WI38 (cell line): ENCODE measurements at regions not wholly inside any gene's neighbourhood (a gene's known extent, or its start where the extent isn't known, plus 50 kb on each side); places are given as distances from the start of the nearest gene placed in this dataset.
A peak's percentile ranks its signal among the peaks of the same experiment; 100 is the strongest.

Experiments used
- H3K4me3 ChIP-seq: 2 replicates; pipeline ENCODE4 v1.5.1; 2011; ENCODE audit warnings: low read depth, mild to moderate bottlenecking, control low read depth, low read length
- TF ChIP-seq, protein P1 (sequence below): IDR thresholded peaks from 2 replicates; pipeline ENCODE4 v1.5.1; 2012; ENCODE audit warnings: low read depth, mild to moderate bottlenecking, control low read depth, low read length

GRCh38 chr12:112559784-112560183 lies 141.0 kb downstream of the PTPN11 start:
- TF ChIP-seq, protein P1, sequence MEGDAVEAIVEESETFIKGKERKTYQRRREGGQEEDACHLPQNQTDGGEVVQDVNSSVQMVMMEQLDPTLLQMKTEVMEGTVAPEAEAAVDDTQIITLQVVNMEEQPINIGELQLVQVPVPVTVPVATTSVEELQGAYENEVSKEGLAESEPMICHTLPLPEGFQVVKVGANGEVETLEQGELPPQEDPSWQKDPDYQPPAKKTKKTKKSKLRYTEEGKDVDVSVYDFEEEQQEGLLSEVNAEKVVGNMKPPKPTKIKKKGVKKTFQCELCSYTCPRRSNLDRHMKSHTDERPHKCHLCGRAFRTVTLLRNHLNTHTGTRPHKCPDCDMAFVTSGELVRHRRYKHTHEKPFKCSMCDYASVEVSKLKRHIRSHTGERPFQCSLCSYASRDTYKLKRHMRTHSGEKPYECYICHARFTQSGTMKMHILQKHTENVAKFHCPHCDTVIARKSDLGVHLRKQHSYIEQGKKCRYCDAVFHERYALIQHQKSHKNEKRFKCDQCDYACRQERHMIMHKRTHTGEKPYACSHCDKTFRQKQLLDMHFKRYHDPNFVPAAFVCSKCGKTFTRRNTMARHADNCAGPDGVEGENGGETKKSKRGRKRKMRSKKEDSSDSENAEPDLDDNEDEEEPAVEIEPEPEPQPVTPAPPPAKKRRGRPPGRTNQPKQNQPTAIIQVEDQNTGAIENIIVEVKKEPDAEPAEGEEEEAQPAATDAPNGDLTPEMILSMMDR: no peak
- peak overlapping the region; percentile 38 for H3K4me3 ChIP-seq

DNA sequence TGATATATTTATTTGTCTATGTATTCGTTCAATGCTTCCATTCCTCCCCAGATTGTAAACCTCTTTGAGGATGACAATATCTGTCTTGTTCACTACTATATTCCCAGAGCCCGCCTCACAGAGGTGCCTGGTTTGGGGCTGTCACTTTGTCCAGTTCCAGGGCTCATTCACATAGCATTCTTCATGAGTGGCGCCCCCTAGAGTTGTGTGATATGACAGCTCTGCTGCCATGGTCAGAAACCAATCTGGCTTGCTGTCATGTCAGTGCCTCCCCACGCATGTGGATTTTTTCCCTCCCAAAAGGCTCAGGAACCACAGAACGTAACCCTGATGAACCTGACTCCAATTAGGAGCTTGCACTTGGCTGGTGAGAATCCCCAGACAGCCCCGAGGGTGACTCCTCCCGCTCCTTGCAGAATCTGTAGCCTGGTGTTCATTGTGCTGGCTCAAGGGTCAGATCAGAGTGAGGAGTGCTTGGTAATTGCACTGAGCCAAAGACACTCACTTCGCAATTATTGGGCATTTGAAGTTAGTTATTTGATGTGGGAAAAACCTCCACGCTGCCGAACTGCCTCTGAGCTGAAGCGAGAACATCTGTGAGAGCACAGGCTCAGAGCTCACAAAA lies 145.5 kb downstream of the PTPN11 start:
- H3K4me3 ChIP-seq: no peak overlapping the region
- TF ChIP-seq, protein P1: no peak

DNA sequence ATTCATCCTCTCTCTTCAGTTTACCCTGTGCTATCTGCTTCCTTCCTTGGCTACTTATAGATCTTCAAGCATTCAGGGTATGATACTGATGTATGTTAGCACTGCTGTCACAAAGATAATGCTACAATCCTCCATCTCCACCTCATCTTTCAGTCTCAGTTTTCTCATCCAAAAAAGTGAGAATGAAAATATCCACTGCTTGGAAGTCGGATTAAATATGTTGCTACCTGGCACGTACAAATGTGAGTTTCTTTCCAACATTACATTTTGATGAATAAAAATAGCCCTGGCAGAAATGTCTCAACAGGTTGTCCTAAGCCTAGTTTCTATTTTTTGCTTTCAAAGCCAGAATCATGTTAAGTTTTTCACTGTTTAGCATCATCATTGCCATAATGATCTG lies 149.9 kb downstream of the PTPN11 start:
- H3K4me3 ChIP-seq: no peak overlapping the region
- TF ChIP-seq, protein P1: no peak

GRCh38 chr12:112570096-112570495 lies 151.3 kb downstream of the PTPN11 start:
- TF ChIP-seq, protein P1: no peak
- H3K4me3 ChIP-seq: no peak overlapping the region

DNA sequence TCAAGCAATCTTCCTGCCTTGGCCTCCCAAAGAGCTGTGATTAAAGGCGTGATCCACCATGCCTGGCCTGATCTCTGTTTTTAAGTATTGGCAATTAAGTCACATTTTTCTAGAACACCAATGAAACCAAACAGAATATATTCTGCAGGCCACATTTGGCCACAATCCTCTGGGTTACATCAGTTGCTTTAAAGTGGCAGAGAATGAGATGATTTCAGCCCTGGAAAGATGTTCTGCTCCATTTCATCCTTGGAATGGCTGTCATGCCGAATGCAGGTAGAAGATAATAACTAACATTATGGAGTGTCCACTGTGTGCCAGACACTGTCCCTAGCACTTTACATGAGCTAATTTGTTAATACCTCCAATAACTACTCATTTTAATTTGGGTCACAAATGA lies 154.4 kb downstream of the PTPN11 start:
- H3K4me3 ChIP-seq: no peak overlapping the region
- TF ChIP-seq, protein P1: no peak

DNA sequence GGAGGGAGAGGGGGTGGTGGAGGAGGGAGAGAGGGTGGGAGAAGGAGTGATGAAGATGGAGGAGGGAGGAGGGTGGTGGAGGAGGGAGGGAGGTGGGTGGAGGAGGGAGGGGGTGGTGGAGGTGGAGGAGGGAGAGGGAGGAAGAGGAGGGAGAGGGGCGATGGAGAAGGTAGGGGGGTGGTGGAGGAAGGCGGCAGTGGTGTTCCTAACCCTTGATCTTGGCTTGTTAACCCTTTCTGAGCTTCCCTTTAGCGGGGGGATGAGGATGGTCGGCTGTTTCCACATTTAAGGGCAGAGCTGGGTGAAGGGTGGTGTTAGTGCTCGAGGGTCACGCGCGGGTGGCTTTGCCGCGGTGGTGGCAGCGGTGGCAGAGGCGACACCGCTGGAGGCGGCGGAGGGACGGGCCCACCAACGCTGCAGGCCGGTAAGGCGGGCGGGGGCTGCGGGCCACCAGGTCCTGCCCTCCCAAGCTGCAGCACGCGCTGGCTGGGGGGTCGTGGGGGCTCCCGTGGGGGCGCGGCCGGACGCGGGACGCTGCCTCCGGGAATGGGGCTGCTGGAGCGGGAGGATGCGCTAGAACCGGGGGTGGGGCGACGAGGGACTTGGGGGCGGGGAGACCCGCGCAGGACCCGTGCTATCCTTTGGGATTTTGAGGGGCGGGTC lies 156.3 kb downstream of the PTPN11 start:
- H3K4me3 ChIP-seq: no peak overlapping the region
- TF ChIP-seq, protein P1: no peak

DNA sequence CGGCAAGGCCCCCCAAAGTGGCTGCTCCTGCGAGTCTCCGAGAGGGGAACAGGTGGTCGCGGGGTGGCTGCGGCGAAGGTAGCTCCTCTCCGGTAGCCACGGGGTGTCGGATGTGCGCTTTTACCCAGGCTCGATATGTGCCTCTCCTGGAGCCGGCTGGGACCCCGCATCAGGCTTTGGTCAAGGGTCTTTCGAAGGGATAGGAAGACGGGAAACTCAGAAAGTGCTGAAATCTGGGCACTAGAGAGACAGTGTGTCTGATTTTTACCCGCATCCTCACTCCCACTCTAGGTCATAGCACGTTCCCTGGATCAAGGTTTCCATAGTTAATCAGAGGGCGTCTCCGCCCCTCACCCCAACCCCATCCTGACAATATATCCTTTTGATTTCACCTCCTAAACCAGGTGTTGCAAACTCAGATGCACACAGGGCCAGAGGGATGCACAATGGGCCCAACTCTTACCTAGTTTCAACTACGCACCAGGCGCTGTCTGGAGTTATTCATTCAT lies 156.9 kb downstream of the PTPN11 start:
- TF ChIP-seq, protein P1: no peak
- H3K4me3 ChIP-seq: no peak overlapping the region
